GM18499 (cell line): ENCODE measurements at regions not wholly inside any gene's neighbourhood (a gene's known extent, or its start where the extent isn't known, plus 50 kb on each side); places are given as distances from the start of the nearest gene placed in this dataset.
"Not testable (repeated sequence)": the region's sequence is repeated elsewhere in the genome, so short reads cannot be mapped to it uniquely, and the experiment has no call there.

Source experiments
- ATAC-seq: cut with Tn5 transposase; IDR thresholded peaks from one replicate; pipeline ENCODE4 v1.9.1; 2021; ENCODE audit warnings: moderate number of reproducible peaks; ENCODE audit not compliant: insufficient read depth, unreplicated experiment

GRCh38 chr17:70369391-70369790 lies 200.1 kb downstream of the KCNJ2 start:
- ATAC-seq: no peak

GRCh38 chr17:70370816-70371215 lies 201.5 kb downstream of the KCNJ2 start:
- no peak for ATAC-seq

- ATAC-seq: no peak
Observed at GRCh38 chr17:70373369-70373768, 204.0 kb downstream of the KCNJ2 start.

GRCh38 chr17:70374496-70374895 lies 205.2 kb downstream of the KCNJ2 start:
- ATAC-seq: no peak

- ATAC-seq: no peak
Observed at GRCh38 chr17:70375406-70375805, 206.1 kb downstream of the KCNJ2 start.

- no peak for ATAC-seq
Observed at GRCh38 chr17:70375813-70376770, 206.8 kb downstream of the KCNJ2 start.

GRCh38 chr17:70377654-70378053 lies 208.3 kb downstream of the KCNJ2 start:
- ATAC-seq: no peak

- no peak for ATAC-seq
Observed at GRCh38 chr17:70378076-70378475, 208.7 kb downstream of the KCNJ2 start.

- ATAC-seq: no peak
Observed at GRCh38 chr17:70379945-70380344, 210.6 kb downstream of the KCNJ2 start.

- ATAC-seq: not testable (repeated sequence)
Observed at GRCh38 chr17:70381916-70382315, 212.6 kb downstream of the KCNJ2 start.

GRCh38 chr17:70388326-70388725 lies 219.0 kb downstream of the KCNJ2 start:
- ATAC-seq: no peak

- not testable (repeated sequence) for ATAC-seq
Observed at GRCh38 chr17:70389232-70389757, 220.0 kb downstream of the KCNJ2 start.

GRCh38 chr17:70390049-70390448 lies 220.7 kb downstream of the KCNJ2 start:
- ATAC-seq: no peak

- no peak for ATAC-seq
Observed at GRCh38 chr17:70394473-70395232, 225.3 kb downstream of the KCNJ2 start.

GRCh38 chr17:70405492-70406220 lies 236.3 kb downstream of the KCNJ2 start:
- no peak for ATAC-seq

GRCh38 chr17:70407506-70407905 lies 238.2 kb downstream of the KCNJ2 start:
- ATAC-seq: no peak

GRCh38 chr17:70408768-70409167 lies 239.4 kb downstream of the KCNJ2 start:
- ATAC-seq: no peak

GRCh38 chr17:70414300-70414699 lies 245.0 kb downstream of the KCNJ2 start:
- ATAC-seq: no peak

- ATAC-seq: no peak
Observed at GRCh38 chr17:70420861-70421445, 251.6 kb downstream of the KCNJ2 start.

GRCh38 chr17:70422862-70423261 lies 253.5 kb downstream of the KCNJ2 start:
- no peak for ATAC-seq
